ENCODE measurements at regions not wholly inside any gene's neighbourhood (a gene's known extent, or its start where the extent isn't known, plus 50 kb on each side); places are given as distances from the start of the nearest gene placed in this dataset.
A peak's percentile ranks its signal among the peaks of the same experiment; 100 is the strongest.
"Not testable (repeated sequence)": the region's sequence is repeated elsewhere in the genome, so short reads cannot be mapped to it uniquely, and the experiment has no call there.

- Mint-ChIP-seq H3K4me1 (peaks cover 8% of the 10 kb centered on the region), H3K36me3 (ENCODE audit: low read depth) (no peaks in the 10 kb centered on the region), H3K9me3 (peaks cover 16% of the 10 kb centered on the region), H3K27me3 (ENCODE audit: low read depth) (no peaks in the 10 kb centered on the region), H3K27ac (ENCODE audit: unreplicated experiment) (no peak overlapping the region), H3K4me3 (no peak overlapping the region)
- DNase-seq (ENCODE audit: low read depth, low spot score), result no peak
- TF ChIP-seq, protein P1, sequence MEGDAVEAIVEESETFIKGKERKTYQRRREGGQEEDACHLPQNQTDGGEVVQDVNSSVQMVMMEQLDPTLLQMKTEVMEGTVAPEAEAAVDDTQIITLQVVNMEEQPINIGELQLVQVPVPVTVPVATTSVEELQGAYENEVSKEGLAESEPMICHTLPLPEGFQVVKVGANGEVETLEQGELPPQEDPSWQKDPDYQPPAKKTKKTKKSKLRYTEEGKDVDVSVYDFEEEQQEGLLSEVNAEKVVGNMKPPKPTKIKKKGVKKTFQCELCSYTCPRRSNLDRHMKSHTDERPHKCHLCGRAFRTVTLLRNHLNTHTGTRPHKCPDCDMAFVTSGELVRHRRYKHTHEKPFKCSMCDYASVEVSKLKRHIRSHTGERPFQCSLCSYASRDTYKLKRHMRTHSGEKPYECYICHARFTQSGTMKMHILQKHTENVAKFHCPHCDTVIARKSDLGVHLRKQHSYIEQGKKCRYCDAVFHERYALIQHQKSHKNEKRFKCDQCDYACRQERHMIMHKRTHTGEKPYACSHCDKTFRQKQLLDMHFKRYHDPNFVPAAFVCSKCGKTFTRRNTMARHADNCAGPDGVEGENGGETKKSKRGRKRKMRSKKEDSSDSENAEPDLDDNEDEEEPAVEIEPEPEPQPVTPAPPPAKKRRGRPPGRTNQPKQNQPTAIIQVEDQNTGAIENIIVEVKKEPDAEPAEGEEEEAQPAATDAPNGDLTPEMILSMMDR (conservative IDR thresholded peaks at IDR 0.05), result no peak
These were observed 64.6 kb upstream of the EPB41L4A start for GRCh38 chr5:112483704-112484103.

- Mint-ChIP-seq H3K9me3 (peaks cover 16% of the 10 kb centered on the region), H3K36me3 (ENCODE audit: low read depth) (no peaks in the 10 kb centered on the region), H3K4me3 (no peak overlapping the region), H3K27me3 (ENCODE audit: low read depth) (no peaks in the 10 kb centered on the region), H3K27ac (ENCODE audit: unreplicated experiment) (no peak overlapping the region), H3K4me1 (peaks cover 4% of the 10 kb centered on the region)
- TF ChIP-seq, protein P1 (conservative IDR thresholded peaks at IDR 0.05), result no peak
- DNase-seq (ENCODE audit: low read depth, low spot score), result no peak
These were observed 66.9 kb upstream of the EPB41L4A start for GRCh38 chr5:112485934-112486355.

- no peak overlapping the region for H3K4me3 Mint-ChIP-seq
- DNase-seq (ENCODE audit: low read depth, low spot score), result no peak
- TF ChIP-seq, protein P1 (conservative IDR thresholded peaks at IDR 0.05), result peak; percentile 58
- no peaks in the 10 kb centered on the region for H3K36me3 Mint-ChIP-seq (ENCODE audit: low read depth)
- H3K27ac Mint-ChIP-seq (ENCODE audit: unreplicated experiment), result no peak overlapping the region
- H3K9me3 Mint-ChIP-seq, result peaks cover 4% of the 10 kb centered on the region
- H3K27me3 Mint-ChIP-seq (ENCODE audit: low read depth), result no peaks in the 10 kb centered on the region
- H3K4me1 Mint-ChIP-seq, result no peaks in the 10 kb centered on the region
These were observed 72.2 kb upstream of the EPB41L4A start for GRCh38 chr5:112491257-112491656.

- peak; percentile 23 for DNase-seq (ENCODE audit: low read depth, low spot score)
- no peaks in the 10 kb centered on the region for H3K27me3 Mint-ChIP-seq (ENCODE audit: low read depth)
- H3K4me3 Mint-ChIP-seq, result no peak overlapping the region
- H3K27ac Mint-ChIP-seq (ENCODE audit: unreplicated experiment), result no peak overlapping the region
- H3K9me3 Mint-ChIP-seq, result peaks cover 4% of the 10 kb centered on the region
- no peaks in the 10 kb centered on the region for H3K36me3 Mint-ChIP-seq (ENCODE audit: low read depth)
- TF ChIP-seq, protein P1 (conservative IDR thresholded peaks at IDR 0.05), result peak; percentile 57
- H3K4me1 Mint-ChIP-seq, result no peaks in the 10 kb centered on the region
These were observed 73.2 kb upstream of the EPB41L4A start for GRCh38 chr5:112492291-112492690.

DNA sequence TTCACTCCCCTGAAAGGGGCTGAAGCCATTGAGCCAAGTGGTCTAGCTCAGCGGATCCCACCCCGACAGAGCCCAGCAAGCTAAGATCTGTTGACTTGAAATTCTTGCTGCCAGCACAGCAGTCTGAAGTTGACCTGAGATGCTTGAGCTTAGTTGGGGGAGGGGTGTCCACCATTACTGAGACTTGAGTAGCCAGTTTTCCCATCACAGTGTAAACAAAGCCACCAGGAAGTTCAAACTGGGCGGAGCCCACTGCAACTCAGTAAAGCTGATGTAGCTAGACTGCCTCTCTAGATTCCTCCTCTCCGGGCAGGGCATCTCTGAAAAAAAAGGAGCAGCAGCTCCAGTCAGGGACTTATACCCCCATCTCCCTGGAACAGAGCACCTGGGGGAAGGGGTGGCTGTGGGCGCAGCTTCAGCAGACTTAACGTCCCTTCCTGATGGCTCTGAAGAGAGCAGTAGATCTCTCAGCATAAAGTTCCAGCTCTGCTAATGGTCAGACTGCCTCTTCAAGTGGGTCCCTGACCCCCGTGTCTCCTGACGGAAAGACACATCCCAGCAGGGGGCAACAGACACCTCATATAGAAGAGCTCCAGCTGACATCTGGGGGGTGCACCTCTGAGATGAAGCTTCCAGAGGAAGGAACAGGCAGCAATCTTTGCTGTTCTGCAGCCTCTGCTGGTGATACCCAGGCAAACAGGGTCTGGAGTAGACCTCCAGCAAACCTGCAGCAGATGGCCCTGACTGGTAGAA lies 84.8 kb upstream of the EPB41L4A start:
- H3K27me3 Mint-ChIP-seq (ENCODE audit: low read depth); DNase-seq (ENCODE audit: low read depth, low spot score): not testable (repeated sequence)
- peaks cover 10% of the 10 kb centered on the region for H3K9me3 Mint-ChIP-seq

GRCh38 chr5:112509097-112509496 lies 90.0 kb upstream of the EPB41L4A start:
- H3K4me1 Mint-ChIP-seq; H3K36me3 Mint-ChIP-seq (ENCODE audit: low read depth); H3K27me3 Mint-ChIP-seq (ENCODE audit: low read depth); H3K27ac Mint-ChIP-seq (ENCODE audit: unreplicated experiment); H3K4me3 Mint-ChIP-seq; DNase-seq (ENCODE audit: low read depth, low spot score): not testable (repeated sequence)
- H3K9me3 Mint-ChIP-seq, result peaks cover 18% of the 10 kb centered on the region

More for the DNA sequence above, 84.8 kb upstream of the EPB41L4A start:
- not testable (repeated sequence) for H3K36me3 Mint-ChIP-seq (ENCODE audit: low read depth); H3K4me3 Mint-ChIP-seq; H3K4me1 Mint-ChIP-seq; H3K27ac Mint-ChIP-seq (ENCODE audit: unreplicated experiment)

All from neural crest cell (in vitro differentiated cells).